SKM-1 treated with dmso at 0.1 percent for 144 hours (cell line): ENCODE measurements at regions not wholly inside any gene's neighbourhood (a gene's known extent, or its start where the extent isn't known, plus 50 kb on each side); places are given as distances from the start of the nearest gene placed in this dataset.

Source experiments
- DNase-seq: peaks from one replicate; lab custom pipeline; 2025; ENCODE audit not compliant: unreplicated experiment; lab: John Stamatoyannopoulos, UW

DNA sequence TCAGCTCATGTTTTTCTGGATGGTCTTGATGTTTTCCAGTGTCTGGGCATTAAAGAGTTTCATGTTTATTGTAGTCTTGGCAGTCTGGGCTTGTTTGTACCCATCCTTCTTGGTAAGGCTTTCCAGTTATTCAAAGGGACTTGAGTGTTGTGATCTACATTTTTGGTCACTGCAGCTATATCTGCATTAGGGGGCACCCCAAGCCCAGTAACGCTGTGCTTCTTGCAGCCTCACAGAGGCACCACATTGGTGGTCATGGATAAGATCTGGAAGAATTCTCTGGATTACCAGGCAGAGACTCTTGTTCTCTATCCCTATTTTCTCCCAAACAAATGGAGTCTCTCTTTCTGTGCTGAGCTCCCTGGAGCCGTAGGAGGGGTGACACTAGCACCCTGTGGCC is 451.5 kb upstream of the FAT3 start:
- no peak for DNase-seq

DNA sequence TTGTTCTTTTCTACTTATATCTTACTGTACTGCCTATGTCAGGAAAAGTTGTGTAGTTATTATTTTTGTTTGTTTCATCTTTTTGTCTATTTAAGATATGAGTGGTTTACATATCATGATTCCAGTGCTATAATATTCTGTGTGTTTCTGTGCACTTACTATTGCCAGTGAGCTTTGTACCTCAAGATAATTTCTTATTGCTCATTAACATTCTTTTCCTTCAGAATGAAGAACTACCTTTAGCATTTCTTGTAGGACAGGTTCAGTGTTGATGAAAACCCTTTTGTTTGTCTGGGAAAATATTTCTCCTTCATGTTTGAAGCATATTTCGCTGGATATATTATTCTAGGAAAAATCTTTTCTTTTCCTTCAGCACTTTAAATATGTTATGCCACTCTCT is 452.7 kb upstream of the FAT3 start:
- no peak for DNase-seq

- no peak for DNase-seq
Measured at GRCh38 chr11:91768783-91769182, 455.8 kb upstream of the FAT3 start.

- no peak for DNase-seq
Measured at GRCh38 chr11:91763331-91763730, 461.3 kb upstream of the FAT3 start.

- DNase-seq, result no peak
Measured at GRCh38 chr11:91761406-91762025, 463.1 kb upstream of the FAT3 start.

DNA sequence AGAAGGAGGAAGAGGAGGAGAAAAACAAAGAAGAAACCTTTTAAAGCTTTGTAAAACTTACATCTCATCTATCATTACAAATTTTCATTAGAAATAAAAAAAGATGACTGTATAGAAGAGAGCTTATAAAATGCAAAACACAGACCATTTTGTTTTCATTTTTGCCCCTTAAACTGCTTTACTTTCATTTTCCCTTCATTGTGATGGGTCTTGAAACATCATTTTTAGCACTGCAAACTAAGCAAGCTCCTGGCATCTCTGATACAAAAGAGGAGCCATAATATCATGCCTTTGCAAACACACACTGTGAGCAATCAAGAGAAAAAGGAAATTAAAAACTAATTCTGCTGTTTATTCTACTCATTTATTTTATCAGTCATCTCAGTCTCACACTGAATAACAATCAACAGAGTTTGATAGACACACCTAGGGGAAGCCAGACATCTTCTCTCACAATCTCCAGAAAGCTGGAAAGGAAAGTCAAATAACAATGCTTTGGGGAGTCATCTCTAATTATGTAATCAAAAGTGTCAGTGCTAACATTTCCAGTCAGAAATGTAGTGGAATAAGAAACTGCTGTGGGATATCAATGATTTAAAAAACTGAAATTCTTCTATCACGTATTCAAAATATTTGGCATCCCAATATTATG is 467.7 kb upstream of the FAT3 start:
- no peak for DNase-seq

- DNase-seq, result no peak
Measured at GRCh38 chr11:91755951-91756707, 468.5 kb upstream of the FAT3 start.

DNA sequence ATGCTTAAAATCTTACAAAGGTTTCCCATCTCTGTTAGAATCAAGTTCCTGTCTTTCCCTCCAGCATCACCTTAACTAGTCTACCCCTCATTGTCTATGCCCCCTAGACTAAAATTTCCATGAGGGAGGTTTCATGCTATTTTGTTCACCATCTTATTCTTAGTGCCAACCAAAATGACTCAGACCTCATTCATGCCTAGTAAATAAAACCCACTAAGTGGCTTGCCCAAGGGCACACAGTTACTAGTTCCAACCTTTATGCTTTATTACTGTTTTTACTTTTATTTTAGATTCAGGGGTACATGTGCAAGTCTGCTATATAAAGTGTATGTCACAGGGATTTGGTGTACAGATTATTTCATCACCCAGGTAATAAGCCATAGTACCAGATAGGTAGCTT is 469.1 kb upstream of the FAT3 start:
- DNase-seq, result no peak

- DNase-seq, result no peak
Measured at GRCh38 chr11:91749251-91749650, 475.4 kb upstream of the FAT3 start.

- DNase-seq, result no peak
Measured at GRCh38 chr11:91742155-91742554, 482.5 kb upstream of the FAT3 start.

- DNase-seq, result no peak
Measured at GRCh38 chr11:91731051-91731450, 493.6 kb upstream of the FAT3 start.

GRCh38 chr11:91730620-91731019 is 494.0 kb upstream of the FAT3 start:
- DNase-seq, result no peak

- DNase-seq, result no peak
Measured at GRCh38 chr11:91730057-91730456, 494.6 kb upstream of the FAT3 start.

GRCh38 chr11:91717169-91717568 is 507.4 kb upstream of the FAT3 start:
- DNase-seq, result no peak

DNA sequence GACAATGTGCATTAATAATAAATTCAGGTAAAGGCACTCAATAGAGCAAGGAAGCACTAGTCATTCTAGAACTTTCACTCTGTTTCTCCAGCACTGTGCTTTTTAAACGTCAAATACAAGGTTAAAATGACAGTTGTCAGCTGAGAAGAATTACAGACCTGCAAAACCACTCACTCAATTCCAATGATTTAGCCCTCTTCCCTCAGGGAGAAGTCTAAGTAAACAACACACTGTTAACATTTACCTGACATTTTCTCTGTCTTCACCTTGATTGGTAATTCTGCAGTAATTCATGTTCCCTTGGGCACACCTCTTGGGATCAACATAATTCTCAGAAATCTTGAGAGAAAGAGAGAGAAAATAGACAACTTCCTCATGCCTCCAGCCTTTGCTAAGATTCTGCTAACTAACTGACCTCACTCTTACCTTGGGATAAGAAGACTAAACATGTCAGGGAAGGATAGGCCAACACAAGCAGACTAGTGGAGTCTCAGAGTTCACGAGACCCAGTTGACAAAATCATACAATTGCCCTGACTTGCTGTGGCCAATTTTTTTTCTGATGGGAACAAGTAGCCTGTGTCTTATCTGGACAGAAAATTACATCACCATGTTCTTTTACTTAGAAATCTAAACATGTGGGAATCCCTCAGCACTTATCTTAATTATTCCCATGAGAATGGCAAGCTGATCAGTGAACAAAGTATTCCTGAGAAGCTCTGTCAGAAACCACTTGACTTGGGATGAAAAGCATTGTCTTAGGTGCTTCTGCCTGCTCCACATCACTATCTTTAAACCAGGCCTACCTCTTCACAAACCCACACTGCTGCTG is 516.8 kb upstream of the FAT3 start:
- DNase-seq, result no peak

DNA sequence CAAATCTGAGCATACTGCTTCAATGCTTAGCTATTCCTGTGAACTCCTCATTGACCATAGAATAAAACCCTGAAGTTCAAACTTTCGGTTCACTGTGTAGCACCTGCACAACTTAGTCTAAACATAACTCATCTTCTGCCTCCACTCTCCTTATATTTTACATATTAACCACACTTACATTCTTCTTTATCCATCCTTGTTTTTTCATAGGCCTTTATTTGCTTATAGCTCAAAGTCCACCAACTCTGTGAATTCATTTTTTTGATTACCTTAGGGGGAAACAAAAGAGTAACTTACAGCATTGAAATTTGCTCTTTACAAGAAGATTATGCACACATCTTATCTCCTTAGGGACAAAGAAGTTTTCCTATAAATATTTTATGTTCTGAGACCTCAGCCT is 521.6 kb upstream of the FAT3 start:
- no peak for DNase-seq

DNA sequence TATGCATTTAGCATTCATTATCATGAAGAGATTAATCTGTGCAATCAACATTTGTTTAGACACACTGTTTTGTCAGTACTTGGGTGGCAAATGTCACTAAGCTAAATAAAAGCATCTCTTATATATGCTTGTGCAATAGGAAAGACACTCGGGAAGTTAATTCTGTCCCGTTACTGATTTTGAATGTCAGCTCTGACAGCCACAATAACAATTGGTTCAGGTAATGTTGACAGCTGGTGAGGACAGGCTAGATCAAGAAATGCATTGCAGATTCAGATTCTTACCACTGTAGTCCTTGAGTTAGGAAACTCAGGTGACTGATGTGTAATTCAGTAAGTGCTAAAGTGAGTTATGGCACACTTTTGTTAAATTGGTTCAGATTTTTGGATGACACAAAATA is 523.8 kb upstream of the FAT3 start:
- no peak for DNase-seq

GRCh38 chr11:91698845-91699244 is 525.8 kb upstream of the FAT3 start:
- no peak for DNase-seq

DNA sequence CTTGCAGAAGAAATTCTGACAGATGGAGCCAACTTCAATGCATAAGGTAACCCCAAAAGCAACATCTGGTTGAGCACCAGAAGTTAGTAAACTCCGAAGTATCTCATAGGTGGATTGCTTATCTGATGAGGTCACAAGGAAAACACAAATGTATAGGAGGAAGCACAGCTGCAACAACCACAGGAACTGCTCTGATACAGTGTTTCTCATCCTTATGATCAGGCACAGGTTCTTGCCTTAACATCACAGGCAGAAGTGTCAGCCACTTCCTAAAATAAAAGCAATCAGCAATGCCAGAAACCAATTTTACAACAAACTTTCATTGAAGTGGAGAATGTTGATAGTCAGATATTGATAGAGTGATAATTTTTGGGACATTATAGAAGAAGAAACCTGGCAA is 530.3 kb upstream of the FAT3 start:
- no peak for DNase-seq

DNA sequence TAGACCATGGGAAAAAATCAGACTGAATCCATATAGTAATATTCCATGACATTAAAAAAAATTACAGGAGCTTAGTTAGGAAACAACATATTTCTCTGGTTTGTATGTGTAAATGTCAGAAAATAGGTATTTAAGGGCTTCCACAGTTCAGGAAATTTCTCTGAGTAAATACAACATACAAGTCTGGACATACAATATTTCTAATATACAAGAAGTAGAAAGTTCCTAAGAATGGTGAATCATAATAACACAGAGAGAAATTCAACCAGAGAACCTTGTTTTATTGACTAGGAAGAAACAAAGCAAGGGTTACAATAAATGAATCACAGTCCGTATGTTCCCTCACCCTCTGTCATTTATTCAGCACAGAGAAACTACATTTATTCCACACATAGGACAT is 532.7 kb upstream of the FAT3 start:
- DNase-seq, result no peak

GRCh38 chr11:91688672-91689071 is 535.9 kb upstream of the FAT3 start:
- DNase-seq, result no peak

GRCh38 chr11:91686700-91687099 is 537.9 kb upstream of the FAT3 start:
- DNase-seq, result no peak
